ENCODE measurements at regions not wholly inside any gene's neighbourhood (a gene's known extent, or its start where the extent isn't known, plus 50 kb on each side); places are given as distances from the start of the nearest gene placed in this dataset.
A peak's percentile ranks its signal among the peaks of the same experiment; 100 is the strongest.

- H3K4me1 Mint-ChIP-seq (ENCODE audit: low read depth): peaks cover 24% of the 10 kb centered on the region
- DNase-seq (ENCODE audit: low spot score): no peak
- no peak overlapping the region for H3K4me3 Mint-ChIP-seq
- H3K27me3 Mint-ChIP-seq (ENCODE audit: low read depth): no peaks in the 10 kb centered on the region
- peak overlapping the region; percentile 32 for H3K27ac Mint-ChIP-seq
- H3K36me3 Mint-ChIP-seq (ENCODE audit: low read depth): no peaks in the 10 kb centered on the region
- H3K9me3 Mint-ChIP-seq: peaks cover 6% of the 10 kb centered on the region
Measured at GRCh38 chr1:193592317-193592716, 405.9 kb upstream of the B3GALT2 start.

GRCh38 chr1:193590102-193590501 lies 403.7 kb upstream of the B3GALT2 start:
- no peaks in the 10 kb centered on the region for H3K36me3 Mint-ChIP-seq (ENCODE audit: low read depth)
- H3K27ac Mint-ChIP-seq: no peak overlapping the region
- peaks cover 24% of the 10 kb centered on the region for H3K4me1 Mint-ChIP-seq (ENCODE audit: low read depth)
- no peak for DNase-seq (ENCODE audit: low spot score)
- H3K4me3 Mint-ChIP-seq: no peak overlapping the region
- no peaks in the 10 kb centered on the region for H3K27me3 Mint-ChIP-seq (ENCODE audit: low read depth)
- no peaks in the 10 kb centered on the region for H3K9me3 Mint-ChIP-seq

- Mint-ChIP-seq H3K36me3 (ENCODE audit: low read depth) (no peaks in the 10 kb centered on the region), H3K27ac (no peak overlapping the region), H3K27me3 (ENCODE audit: low read depth) (no peaks in the 10 kb centered on the region), H3K4me1 (ENCODE audit: low read depth) (peaks cover 24% of the 10 kb centered on the region), H3K9me3 (no peaks in the 10 kb centered on the region), H3K4me3 (no peak overlapping the region)
- no peak for DNase-seq (ENCODE audit: low spot score)
Measured at GRCh38 chr1:193589597-193590040, 403.2 kb upstream of the B3GALT2 start.

- no peak for DNase-seq (ENCODE audit: low spot score)
- peaks cover 24% of the 10 kb centered on the region for H3K4me1 Mint-ChIP-seq (ENCODE audit: low read depth)
- H3K9me3 Mint-ChIP-seq: no peaks in the 10 kb centered on the region
- no peaks in the 10 kb centered on the region for H3K27me3 Mint-ChIP-seq (ENCODE audit: low read depth)
- no peak overlapping the region for H3K27ac Mint-ChIP-seq
- no peak overlapping the region for H3K4me3 Mint-ChIP-seq
- H3K36me3 Mint-ChIP-seq (ENCODE audit: low read depth): no peaks in the 10 kb centered on the region
Measured at GRCh38 chr1:193588311-193589082, 402.1 kb upstream of the B3GALT2 start.

GRCh38 chr1:193584731-193585239 lies 398.4 kb upstream of the B3GALT2 start:
- DNase-seq (ENCODE audit: low spot score): no peak
- Mint-ChIP-seq H3K27ac (no peak overlapping the region), H3K4me3 (no peak overlapping the region), H3K36me3 (ENCODE audit: low read depth) (peaks cover 5% of the 10 kb centered on the region), H3K27me3 (ENCODE audit: low read depth) (no peaks in the 10 kb centered on the region), H3K4me1 (ENCODE audit: low read depth) (peaks cover 4% of the 10 kb centered on the region), H3K9me3 (peaks cover 13% of the 10 kb centered on the region)

- no peak for DNase-seq (ENCODE audit: low spot score)
- no peak overlapping the region for H3K4me3 Mint-ChIP-seq
- H3K36me3 Mint-ChIP-seq (ENCODE audit: low read depth): peaks cover 5% of the 10 kb centered on the region
- H3K27ac Mint-ChIP-seq: no peak overlapping the region
- peaks cover 6% of the 10 kb centered on the region for H3K4me1 Mint-ChIP-seq (ENCODE audit: low read depth)
- H3K27me3 Mint-ChIP-seq (ENCODE audit: low read depth): peaks cover 2% of the 10 kb centered on the region
- H3K9me3 Mint-ChIP-seq: peaks cover 13% of the 10 kb centered on the region
Measured at GRCh38 chr1:193581341-193581740, 394.9 kb upstream of the B3GALT2 start.

- no peak for DNase-seq (ENCODE audit: low spot score)
- Mint-ChIP-seq H3K27me3 (ENCODE audit: low read depth) (peaks cover 2% of the 10 kb centered on the region), H3K9me3 (peaks cover 13% of the 10 kb centered on the region), H3K4me1 (ENCODE audit: low read depth) (peaks cover 6% of the 10 kb centered on the region), H3K4me3 (no peak overlapping the region), H3K27ac (no peak overlapping the region), H3K36me3 (ENCODE audit: low read depth) (peaks cover 5% of the 10 kb centered on the region)
Measured at GRCh38 chr1:193580419-193580818, 394.0 kb upstream of the B3GALT2 start.

- H3K9me3 Mint-ChIP-seq: peaks cover 14% of the 10 kb centered on the region
- no peak overlapping the region for H3K27ac Mint-ChIP-seq
- no peak for DNase-seq (ENCODE audit: low spot score)
- H3K36me3 Mint-ChIP-seq (ENCODE audit: low read depth): peaks cover 5% of the 10 kb centered on the region
- peaks cover 2% of the 10 kb centered on the region for H3K27me3 Mint-ChIP-seq (ENCODE audit: low read depth)
- H3K4me1 Mint-ChIP-seq (ENCODE audit: low read depth): peaks cover 6% of the 10 kb centered on the region
- no peak overlapping the region for H3K4me3 Mint-ChIP-seq
Measured at GRCh38 chr1:193579323-193579722, 392.9 kb upstream of the B3GALT2 start.

- DNase-seq (ENCODE audit: low spot score): no peak
- H3K27me3 Mint-ChIP-seq (ENCODE audit: low read depth): peaks cover 2% of the 10 kb centered on the region
- peaks cover 32% of the 10 kb centered on the region for H3K9me3 Mint-ChIP-seq
- no peak overlapping the region for H3K27ac Mint-ChIP-seq
- H3K4me1 Mint-ChIP-seq (ENCODE audit: low read depth): peaks cover 6% of the 10 kb centered on the region
- peaks cover 8% of the 10 kb centered on the region for H3K36me3 Mint-ChIP-seq (ENCODE audit: low read depth)
- no peak overlapping the region for H3K4me3 Mint-ChIP-seq
Measured at GRCh38 chr1:193574913-193575312, 388.5 kb upstream of the B3GALT2 start.

- Mint-ChIP-seq H3K27me3 (ENCODE audit: low read depth) (no peaks in the 10 kb centered on the region), H3K9me3 (peaks cover 45% of the 10 kb centered on the region), H3K27ac (peak overlapping the region; percentile 6), H3K4me1 (ENCODE audit: low read depth) (peaks cover 22% of the 10 kb centered on the region), H3K4me3 (peak overlapping the region; percentile 46), H3K36me3 (ENCODE audit: low read depth) (peaks cover 12% of the 10 kb centered on the region)
- no peak for DNase-seq (ENCODE audit: low spot score)
Measured at GRCh38 chr1:193569983-193570269, 383.5 kb upstream of the B3GALT2 start.

GRCh38 chr1:193569096-193569982 lies 382.9 kb upstream of the B3GALT2 start:
- Mint-ChIP-seq H3K4me1 (ENCODE audit: low read depth) (peaks cover 22% of the 10 kb centered on the region), H3K27me3 (ENCODE audit: low read depth) (no peaks in the 10 kb centered on the region), H3K36me3 (ENCODE audit: low read depth) (peaks cover 12% of the 10 kb centered on the region), H3K9me3 (peaks cover 44% of the 10 kb centered on the region), H3K4me3 (peak overlapping the region; percentile 46), H3K27ac (peak overlapping the region; percentile 84)
- peak; percentile 28 for DNase-seq (ENCODE audit: low spot score)

GRCh38 chr1:193568512-193568911 lies 382.1 kb upstream of the B3GALT2 start:
- Mint-ChIP-seq H3K27ac (peak overlapping the region; percentile 59), H3K4me1 (ENCODE audit: low read depth) (peaks cover 22% of the 10 kb centered on the region), H3K4me3 (no peak overlapping the region), H3K36me3 (ENCODE audit: low read depth) (peaks cover 12% of the 10 kb centered on the region), H3K9me3 (peaks cover 36% of the 10 kb centered on the region), H3K27me3 (ENCODE audit: low read depth) (no peaks in the 10 kb centered on the region)
- DNase-seq (ENCODE audit: low spot score): no peak

GRCh38 chr1:193567937-193568336 lies 381.5 kb upstream of the B3GALT2 start:
- peaks cover 12% of the 10 kb centered on the region for H3K36me3 Mint-ChIP-seq (ENCODE audit: low read depth)
- H3K4me1 Mint-ChIP-seq (ENCODE audit: low read depth): peaks cover 22% of the 10 kb centered on the region
- no peak overlapping the region for H3K4me3 Mint-ChIP-seq
- H3K9me3 Mint-ChIP-seq: peaks cover 34% of the 10 kb centered on the region
- no peak for DNase-seq (ENCODE audit: low spot score)
- H3K27ac Mint-ChIP-seq: peak overlapping the region; percentile 11
- H3K27me3 Mint-ChIP-seq (ENCODE audit: low read depth): no peaks in the 10 kb centered on the region

- peaks cover 22% of the 10 kb centered on the region for H3K4me1 Mint-ChIP-seq (ENCODE audit: low read depth)
- no peak overlapping the region for H3K4me3 Mint-ChIP-seq
- peaks cover 24% of the 10 kb centered on the region for H3K9me3 Mint-ChIP-seq
- DNase-seq (ENCODE audit: low spot score): no peak
- H3K36me3 Mint-ChIP-seq (ENCODE audit: low read depth): peaks cover 12% of the 10 kb centered on the region
- H3K27me3 Mint-ChIP-seq (ENCODE audit: low read depth): no peaks in the 10 kb centered on the region
- H3K27ac Mint-ChIP-seq: no peak overlapping the region
Measured at GRCh38 chr1:193566735-193567134, 380.3 kb upstream of the B3GALT2 start.
